ENCODE measurements at regions not wholly inside any gene's neighbourhood (a gene's known extent, or its start where the extent isn't known, plus 50 kb on each side); places are given as distances from the start of the nearest gene placed in this dataset.

GRCh38 chr15:97143592-97144376 lies 813.3 kb downstream of the NR2F2 start:
- TF ChIP-seq, protein P1, sequence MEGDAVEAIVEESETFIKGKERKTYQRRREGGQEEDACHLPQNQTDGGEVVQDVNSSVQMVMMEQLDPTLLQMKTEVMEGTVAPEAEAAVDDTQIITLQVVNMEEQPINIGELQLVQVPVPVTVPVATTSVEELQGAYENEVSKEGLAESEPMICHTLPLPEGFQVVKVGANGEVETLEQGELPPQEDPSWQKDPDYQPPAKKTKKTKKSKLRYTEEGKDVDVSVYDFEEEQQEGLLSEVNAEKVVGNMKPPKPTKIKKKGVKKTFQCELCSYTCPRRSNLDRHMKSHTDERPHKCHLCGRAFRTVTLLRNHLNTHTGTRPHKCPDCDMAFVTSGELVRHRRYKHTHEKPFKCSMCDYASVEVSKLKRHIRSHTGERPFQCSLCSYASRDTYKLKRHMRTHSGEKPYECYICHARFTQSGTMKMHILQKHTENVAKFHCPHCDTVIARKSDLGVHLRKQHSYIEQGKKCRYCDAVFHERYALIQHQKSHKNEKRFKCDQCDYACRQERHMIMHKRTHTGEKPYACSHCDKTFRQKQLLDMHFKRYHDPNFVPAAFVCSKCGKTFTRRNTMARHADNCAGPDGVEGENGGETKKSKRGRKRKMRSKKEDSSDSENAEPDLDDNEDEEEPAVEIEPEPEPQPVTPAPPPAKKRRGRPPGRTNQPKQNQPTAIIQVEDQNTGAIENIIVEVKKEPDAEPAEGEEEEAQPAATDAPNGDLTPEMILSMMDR (conservative IDR thresholded peaks at IDR 0.05 in 1 of 2, IDR thresholded peaks at IDR 0.05 in 1 of 2; ENCODE audit: low read depth in 1 of 2, low read length in 2 of 2), result no peak
- no peak for TF ChIP-seq EZH2 (IDR thresholded peaks at IDR 0.05; ENCODE audit: low read length, missing control alignments)

Data from fibroblast of lung (primary cell).